Panc1 (cell line): ENCODE measurements at regions not wholly inside any gene's neighbourhood (a gene's known extent, or its start where the extent isn't known, plus 50 kb on each side); places are given as distances from the start of the nearest gene placed in this dataset.

Experiments
- ATAC-seq: fragments of 200-7000 bp; cut with Tn5 transposase; 2 replicates; pipeline ENCODE4 v1.9.1; 2020; ENCODE audit warnings: mild to moderate bottlenecking, moderate library complexity
- BruUV-seq: library from RNA; stranded (reverse); fragments of 400-500 nt; replicated peaks from 2 replicates; lab custom pipeline; 2021; lab: Mats Ljungman, UMichigan
- CTCF ChIA-PET: fragments of 300-600 bp; sonication (Branson Sonifier 250); formaldehyde crosslinking; loops from one replicate; lab custom pipeline; 2022; ENCODE audit warnings: antibody characterized with exemption; lab: Charles Lee
- POLR2A ChIA-PET: fragments of 300-600 bp; sonication (Branson Sonifier 250); formaldehyde crosslinking; loops from one replicate; lab custom pipeline; 2022; ENCODE audit warnings: antibody characterized with exemption; lab: Charles Lee
- DNase-seq: peaks from one replicate; pipeline ENCODE4 v3.0.0-alpha.2; 2010; ENCODE audit warnings: low read depth, low spot score
- H3K27ac ChIP-seq: 2 replicates; pipeline ENCODE4 v1.5.1; 2011; ENCODE audit warnings: mild to moderate bottlenecking, low read length, inconsistent platforms
- H3K27me3 ChIP-seq: fragments of 200-500 bp; sonication (Bioruptor generic); 2 replicates; pipeline ENCODE4 v1.6.0; 2014; ENCODE audit warnings: low read length, inconsistent platforms; ENCODE audit not compliant: control insufficient read depth, insufficient read depth
- H3K36me3 ChIP-seq: fragments of 200-500 bp; sonication (Bioruptor generic); 2 replicates; pipeline ENCODE4 v1.5.1; 2014; ENCODE audit warnings: inconsistent platforms, mild to moderate bottlenecking, low read length, moderate library complexity; ENCODE audit not compliant: control insufficient read depth, insufficient read depth
- H3K4me1 ChIP-seq: 2 replicates; pipeline ENCODE4 v1.5.1; 2011; ENCODE audit warnings: inconsistent platforms, mild to moderate bottlenecking, low read length, moderate library complexity; ENCODE audit not compliant: control insufficient read depth, insufficient read depth
- H3K4me3 ChIP-seq, 2 experiments: 2 replicates each; pipeline ENCODE4 v1.5.1; 2011 to 2012; ENCODE audit warnings: low read depth in 2 of 2, low read length in 2 of 2, mild to moderate bottlenecking in 2 of 2, inconsistent platforms in 1 of 2, moderate library complexity in 1 of 2
- H3K9me3 ChIP-seq: fragments of 200-500 bp; sonication (Bioruptor generic); 2 replicates; pipeline ENCODE4 v1.5.1; 2014; ENCODE audit warnings: low read depth, mild to moderate bottlenecking, inconsistent platforms, low read length, moderate library complexity; ENCODE audit not compliant: control insufficient read depth, insufficient read depth
- POLR2AphosphoS5 ChIP-seq: IDR thresholded peaks from 2 replicates; pipeline ENCODE4 v1.6.1; 2012; ENCODE audit warnings: mild to moderate bottlenecking, low read depth, low read length, moderate library complexity
- SIN3A ChIP-seq: IDR thresholded peaks from 2 replicates; pipeline ENCODE4 v1.6.1; 2012; ENCODE audit warnings: low read depth, mild to moderate bottlenecking, low read length, moderate library complexity, borderline replicate concordance; ENCODE audit not compliant: insufficient read depth
- TCF7L2 ChIP-seq: IDR thresholded peaks from 2 replicates; pipeline ENCODE4 v1.6.1; 2011; ENCODE audit warnings: mild to moderate bottlenecking, low read depth, low read length, inconsistent platforms
- in situ Hi-C: cut with HindIII; loops from 2 replicates; pipeline ENCODE4 v1.10.0; 2016; ENCODE audit warnings: low sequenced_read_pairs, low pct_unique_long_range_greater_than_20kb
- intact Hi-C: fragments of 100-400 bp; cut with micrococcal nuclease; formaldehyde crosslinking; loops from one replicate; pipeline ENCODE4 v1.10.0; 2022; ENCODE audit not compliant: unreplicated experiment
- TF ChIP-seq, protein P1 (sequence below): fragments of 450-650 bp; IDR thresholded peaks from 2 replicates; pipeline ENCODE4 v1.5.1; 2017; ENCODE audit warnings: mild to moderate bottlenecking
- TF ChIP-seq, protein P2 (sequence below), 2 experiments: IDR thresholded peaks; 2 replicates each; pipeline ENCODE4 v1.6.1; 2011 to 2012; ENCODE audit warnings: low read depth in 2 of 2, control low read depth in 1 of 2, low read length in 1 of 2, mild to moderate bottlenecking in 1 of 2, moderate library complexity in 1 of 2; ENCODE audit not compliant: insufficient read depth in 1 of 2

DNA sequence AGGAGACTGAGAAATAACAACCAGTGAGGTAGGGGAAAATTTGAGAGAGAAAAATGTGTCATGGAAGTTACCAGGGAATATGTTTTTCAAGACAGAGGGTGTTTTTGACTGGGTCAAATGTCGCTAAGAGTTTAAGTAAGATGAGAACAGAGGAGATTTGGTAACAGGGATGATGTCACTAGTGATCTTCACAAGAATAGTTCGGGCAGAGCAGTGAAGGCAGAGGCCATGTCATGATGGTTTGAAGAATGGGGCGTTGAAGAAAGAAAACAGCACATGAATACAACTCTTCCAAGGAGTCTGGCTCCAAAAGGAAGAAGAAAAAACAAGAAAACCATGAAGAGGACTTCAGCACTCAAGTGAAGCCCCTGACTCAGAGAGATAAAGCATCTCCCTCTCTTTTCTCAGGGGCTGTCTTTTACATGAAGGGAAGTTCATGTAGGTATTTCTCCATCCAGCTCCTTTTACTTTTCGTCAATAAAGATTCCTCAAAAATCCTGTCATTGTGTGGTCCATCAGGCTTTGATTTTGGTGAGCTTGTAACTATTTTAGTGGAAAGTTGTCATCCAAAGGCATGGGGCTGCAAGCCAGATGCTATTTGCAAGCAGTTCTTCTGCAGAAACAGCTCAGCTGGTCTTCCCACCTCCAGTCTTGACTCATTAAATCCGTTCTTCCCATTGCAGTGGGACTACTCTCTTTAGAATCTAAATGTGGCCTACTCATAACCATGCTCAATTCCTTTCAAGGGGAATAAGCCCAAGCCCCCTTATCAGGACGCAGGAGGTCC lies 397.3 kb downstream of the LMX1A start:
- ChIA-PET POLR2A (no interaction called here), CTCF (no interaction called here)
- intact Hi-C loops = no loop called here
- DNase-seq = no peak
- Histone ChIP-seq H3K36me3 (no peaks in the 10 kb centered on the region), H3K27me3 (no peaks in the 10 kb centered on the region), H3K4me1 (no peaks in the 10 kb centered on the region), H3K4me3 (no peak overlapping the region), H3K27ac (no peak overlapping the region), H3K9me3 (no peaks in the 10 kb centered on the region)
- TF ChIP-seq TCF7L2 (no peak), SIN3A (no peak), POLR2AphosphoS5 (no peak)
- TF ChIP-seq, protein P1, sequence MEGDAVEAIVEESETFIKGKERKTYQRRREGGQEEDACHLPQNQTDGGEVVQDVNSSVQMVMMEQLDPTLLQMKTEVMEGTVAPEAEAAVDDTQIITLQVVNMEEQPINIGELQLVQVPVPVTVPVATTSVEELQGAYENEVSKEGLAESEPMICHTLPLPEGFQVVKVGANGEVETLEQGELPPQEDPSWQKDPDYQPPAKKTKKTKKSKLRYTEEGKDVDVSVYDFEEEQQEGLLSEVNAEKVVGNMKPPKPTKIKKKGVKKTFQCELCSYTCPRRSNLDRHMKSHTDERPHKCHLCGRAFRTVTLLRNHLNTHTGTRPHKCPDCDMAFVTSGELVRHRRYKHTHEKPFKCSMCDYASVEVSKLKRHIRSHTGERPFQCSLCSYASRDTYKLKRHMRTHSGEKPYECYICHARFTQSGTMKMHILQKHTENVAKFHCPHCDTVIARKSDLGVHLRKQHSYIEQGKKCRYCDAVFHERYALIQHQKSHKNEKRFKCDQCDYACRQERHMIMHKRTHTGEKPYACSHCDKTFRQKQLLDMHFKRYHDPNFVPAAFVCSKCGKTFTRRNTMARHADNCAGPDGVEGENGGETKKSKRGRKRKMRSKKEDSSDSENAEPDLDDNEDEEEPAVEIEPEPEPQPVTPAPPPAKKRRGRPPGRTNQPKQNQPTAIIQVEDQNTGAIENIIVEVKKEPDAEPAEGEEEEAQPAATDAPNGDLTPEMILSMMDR = no peak
- TF ChIP-seq, protein P2, sequence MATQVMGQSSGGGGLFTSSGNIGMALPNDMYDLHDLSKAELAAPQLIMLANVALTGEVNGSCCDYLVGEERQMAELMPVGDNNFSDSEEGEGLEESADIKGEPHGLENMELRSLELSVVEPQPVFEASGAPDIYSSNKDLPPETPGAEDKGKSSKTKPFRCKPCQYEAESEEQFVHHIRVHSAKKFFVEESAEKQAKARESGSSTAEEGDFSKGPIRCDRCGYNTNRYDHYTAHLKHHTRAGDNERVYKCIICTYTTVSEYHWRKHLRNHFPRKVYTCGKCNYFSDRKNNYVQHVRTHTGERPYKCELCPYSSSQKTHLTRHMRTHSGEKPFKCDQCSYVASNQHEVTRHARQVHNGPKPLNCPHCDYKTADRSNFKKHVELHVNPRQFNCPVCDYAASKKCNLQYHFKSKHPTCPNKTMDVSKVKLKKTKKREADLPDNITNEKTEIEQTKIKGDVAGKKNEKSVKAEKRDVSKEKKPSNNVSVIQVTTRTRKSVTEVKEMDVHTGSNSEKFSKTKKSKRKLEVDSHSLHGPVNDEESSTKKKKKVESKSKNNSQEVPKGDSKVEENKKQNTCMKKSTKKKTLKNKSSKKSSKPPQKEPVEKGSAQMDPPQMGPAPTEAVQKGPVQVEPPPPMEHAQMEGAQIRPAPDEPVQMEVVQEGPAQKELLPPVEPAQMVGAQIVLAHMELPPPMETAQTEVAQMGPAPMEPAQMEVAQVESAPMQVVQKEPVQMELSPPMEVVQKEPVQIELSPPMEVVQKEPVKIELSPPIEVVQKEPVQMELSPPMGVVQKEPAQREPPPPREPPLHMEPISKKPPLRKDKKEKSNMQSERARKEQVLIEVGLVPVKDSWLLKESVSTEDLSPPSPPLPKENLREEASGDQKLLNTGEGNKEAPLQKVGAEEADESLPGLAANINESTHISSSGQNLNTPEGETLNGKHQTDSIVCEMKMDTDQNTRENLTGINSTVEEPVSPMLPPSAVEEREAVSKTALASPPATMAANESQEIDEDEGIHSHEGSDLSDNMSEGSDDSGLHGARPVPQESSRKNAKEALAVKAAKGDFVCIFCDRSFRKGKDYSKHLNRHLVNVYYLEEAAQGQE (IDR thresholded peaks at IDR 0.05; ENCODE audit: insufficient read depth in 1 of 2, low read depth in 2 of 2, low read length in 1 of 2) = no peak
- ATAC-seq = no peak
- BruUV-seq = no TSS peak
- in situ Hi-C loops = no loop called here

DNA sequence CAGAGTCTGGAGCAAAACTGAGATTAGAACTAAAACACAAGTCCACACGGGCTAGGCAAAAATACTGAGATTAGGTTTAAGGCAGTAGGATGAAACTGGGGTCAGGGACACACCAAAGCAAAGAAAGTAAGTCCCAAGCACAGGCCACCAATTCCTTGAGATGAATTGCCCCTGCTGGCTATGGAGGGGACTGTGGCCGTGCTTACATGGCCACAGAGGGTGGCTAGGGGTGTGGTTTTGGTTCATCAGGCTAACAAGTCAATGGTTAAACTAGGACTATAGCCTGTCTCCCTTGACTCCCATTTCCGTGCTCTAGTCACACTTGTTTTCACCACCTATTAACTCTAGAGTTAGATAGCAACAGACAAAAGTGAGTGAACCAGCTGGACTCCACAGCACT lies 394.8 kb downstream of the PBX1 start:
- intact Hi-C loops (no loop called here), in situ Hi-C loops (no loop called here)
- no peaks in the 10 kb centered on the region for H3K36me3 ChIP-seq
- no peak overlapping the region for H3K4me3 ChIP-seq
- H3K27ac ChIP-seq = no peak overlapping the region
- H3K4me1 ChIP-seq = no peaks in the 10 kb centered on the region
- no peaks in the 10 kb centered on the region for H3K27me3 ChIP-seq
- DNase-seq = no peak
- no peaks in the 10 kb centered on the region for H3K9me3 ChIP-seq
- BruUV-seq = no TSS peak
- CTCF ChIA-PET = no interaction called here
- ATAC-seq = no peak
- POLR2A ChIA-PET = no interaction called here
- TF ChIP-seq, protein P1 = no peak
- TF ChIP-seq POLR2AphosphoS5 (no peak), TCF7L2 (no peak), SIN3A (no peak)
- TF ChIP-seq, protein P2 (IDR thresholded peaks at IDR 0.05; ENCODE audit: insufficient read depth in 1 of 2, low read depth in 2 of 2, low read length in 1 of 2) = no peak
